Keratinocyte (primary cell): ENCODE measurements at regions not wholly inside any gene's neighbourhood (a gene's known extent, or its start where the extent isn't known, plus 50 kb on each side); places are given as distances from the start of the nearest gene placed in this dataset.

Experiments
- DNase-seq: peaks from one replicate; pipeline ENCODE4 v3.0.0-alpha.2; 2011; ENCODE audit warnings: low read depth, missing footprints, low spot score
- FAIRE-seq: peaks from 2 replicates; lab custom pipeline; 2011; peaks lifted over from hg19 to GRCh38; lab: Jason Lieb, UNC
- H2AFZ ChIP-seq: 2 replicates; pipeline ENCODE4 v1.6.0; 2012; ENCODE audit warnings: low read length, control low read depth, inconsistent platforms; ENCODE audit not compliant: control insufficient read depth
- H3K27ac ChIP-seq: 2 replicates; pipeline ENCODE4 v1.5.1; 2011; ENCODE audit warnings: low read length; ENCODE audit not compliant: control insufficient read depth, insufficient read depth
- H3K27me3 ChIP-seq: 3 replicates; pipeline ENCODE4 v1.6.0; 2011; ENCODE audit warnings: low read length; ENCODE audit not compliant: control insufficient read depth, insufficient read depth; ENCODE audit errors: extremely low read depth
- H3K36me3 ChIP-seq, 2 experiments: 2 replicates in 1 of 2; 3 replicates in 1 of 2; pipeline ENCODE4 v1.5.1; 2011; ENCODE audit warnings: low read length in 2 of 2, mild to moderate bottlenecking in 1 of 2; ENCODE audit not compliant: control insufficient read depth in 2 of 2, insufficient read depth in 2 of 2; ENCODE audit errors: extremely low read depth in 1 of 2
- H3K4me1 ChIP-seq: 3 replicates; pipeline ENCODE4 v1.5.1; 2011; ENCODE audit warnings: low read length; ENCODE audit not compliant: control insufficient read depth, insufficient read depth; ENCODE audit errors: extremely low read depth
- H3K4me2 ChIP-seq: 3 replicates; pipeline ENCODE4 v1.6.0; 2011; ENCODE audit warnings: low read depth, low read length; ENCODE audit not compliant: control insufficient read depth, insufficient read depth; ENCODE audit errors: extremely low read depth
- H3K4me3 ChIP-seq, 3 experiments: fragments of 200-600 bp in 1 of 3; sonication (generic) in 1 of 3; 2 replicates in 2 of 3; 3 replicates in 1 of 3; pipeline ENCODE4 v1.5.1; 2011 to 2016; ENCODE audit warnings: low read length in 3 of 3, mild to moderate bottlenecking in 3 of 3, control low read depth in 2 of 3, inconsistent platforms in 1 of 3, low read depth in 1 of 3, mixed read lengths in 1 of 3, mixed run types in 1 of 3, moderate library complexity in 1 of 3; ENCODE audit not compliant: control insufficient read depth in 2 of 3, insufficient read depth in 2 of 3; ENCODE audit errors: extremely low read depth in 1 of 3
- H3K79me2 ChIP-seq: 2 replicates; pipeline ENCODE4 v1.6.0; 2012; ENCODE audit warnings: low read length; ENCODE audit not compliant: control insufficient read depth, insufficient read depth
- H3K9ac ChIP-seq: 3 replicates; pipeline ENCODE4 v1.6.0; 2011; ENCODE audit warnings: low read length; ENCODE audit not compliant: control insufficient read depth, insufficient read depth; ENCODE audit errors: extremely low read depth
- H3K9me1 ChIP-seq: 3 replicates; pipeline ENCODE4 v1.6.0; 2011; ENCODE audit warnings: low read length; ENCODE audit not compliant: control insufficient read depth, insufficient read depth; ENCODE audit errors: extremely low read depth
- H3K9me3 ChIP-seq: 2 replicates; pipeline ENCODE4 v1.5.1; 2012; ENCODE audit warnings: low read depth, low read length; ENCODE audit not compliant: control insufficient read depth
- H4K20me1 ChIP-seq: 3 replicates; pipeline ENCODE4 v1.6.0; 2011; ENCODE audit warnings: low read length; ENCODE audit not compliant: control insufficient read depth, insufficient read depth; ENCODE audit errors: extremely low read depth
- EZH2 ChIP-seq: IDR thresholded peaks from one replicate; pipeline ENCODE4 v1.6.1; 2012; ENCODE audit warnings: inconsistent platforms, mild to moderate bottlenecking, low read length, moderate library complexity
- dilution Hi-C: fragments of 300-500 bp; cut with MboI; formaldehyde crosslinking; loops from one replicate; pipeline ENCODE4 v1.7.0; 2020; ENCODE audit warnings: low sequenced_read_pairs; ENCODE audit not compliant: extremely low pct_ligation_motif_present
- TF ChIP-seq, protein P1 (sequence below), 3 experiments: IDR thresholded peaks in 1 of 3; conservative IDR thresholded peaks in 1 of 3; optimal IDR thresholded peaks in 1 of 3; 2 replicates in 2 of 3; 3 replicates in 1 of 3; pipeline versions ENCODE3 to v1.5.1; 2011; ENCODE audit warnings: low read length in 3 of 3, mild to moderate bottlenecking in 3 of 3, moderate library complexity in 2 of 3, control low read depth in 1 of 3, inconsistent platforms in 1 of 3; ENCODE audit not compliant: insufficient read depth in 2 of 3; ENCODE audit errors: extremely low read depth in 1 of 3

DNA sequence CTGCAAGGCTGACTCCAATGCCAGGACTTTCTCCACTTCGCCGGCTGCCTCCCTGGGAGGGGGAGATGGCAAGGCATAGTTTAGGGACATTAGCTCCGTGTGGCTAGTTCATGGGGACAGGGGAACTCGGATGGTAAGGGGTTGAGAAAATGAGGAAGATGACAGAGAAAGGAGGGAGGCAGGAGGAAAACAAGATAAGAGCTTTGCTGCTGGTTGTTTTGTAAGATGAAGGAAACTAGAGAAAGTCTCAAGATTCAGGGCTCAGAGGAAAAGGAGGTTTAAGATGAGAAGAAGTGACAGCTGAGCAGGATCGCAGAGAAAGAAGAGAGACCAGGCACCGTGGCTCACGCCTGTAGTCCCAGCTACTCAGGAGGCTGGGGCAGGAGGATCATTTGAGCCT is 180.9 kb upstream of the RREB1 start:
- H3K27ac ChIP-seq: no peak overlapping the region
- no peaks in the 10 kb centered on the region for H3K9me3 ChIP-seq
- H3K9ac ChIP-seq: no peak overlapping the region
- TF ChIP-seq, protein P1, sequence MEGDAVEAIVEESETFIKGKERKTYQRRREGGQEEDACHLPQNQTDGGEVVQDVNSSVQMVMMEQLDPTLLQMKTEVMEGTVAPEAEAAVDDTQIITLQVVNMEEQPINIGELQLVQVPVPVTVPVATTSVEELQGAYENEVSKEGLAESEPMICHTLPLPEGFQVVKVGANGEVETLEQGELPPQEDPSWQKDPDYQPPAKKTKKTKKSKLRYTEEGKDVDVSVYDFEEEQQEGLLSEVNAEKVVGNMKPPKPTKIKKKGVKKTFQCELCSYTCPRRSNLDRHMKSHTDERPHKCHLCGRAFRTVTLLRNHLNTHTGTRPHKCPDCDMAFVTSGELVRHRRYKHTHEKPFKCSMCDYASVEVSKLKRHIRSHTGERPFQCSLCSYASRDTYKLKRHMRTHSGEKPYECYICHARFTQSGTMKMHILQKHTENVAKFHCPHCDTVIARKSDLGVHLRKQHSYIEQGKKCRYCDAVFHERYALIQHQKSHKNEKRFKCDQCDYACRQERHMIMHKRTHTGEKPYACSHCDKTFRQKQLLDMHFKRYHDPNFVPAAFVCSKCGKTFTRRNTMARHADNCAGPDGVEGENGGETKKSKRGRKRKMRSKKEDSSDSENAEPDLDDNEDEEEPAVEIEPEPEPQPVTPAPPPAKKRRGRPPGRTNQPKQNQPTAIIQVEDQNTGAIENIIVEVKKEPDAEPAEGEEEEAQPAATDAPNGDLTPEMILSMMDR (optimal IDR thresholded peaks at IDR 0.05 in 1 of 3, IDR thresholded peaks at IDR 0.05 in 1 of 3, conservative IDR thresholded peaks at IDR 0.05 in 1 of 3; ENCODE audit: extremely low read depth in 1 of 3, insufficient read depth in 2 of 3, low read length in 3 of 3): no peak
- TF ChIP-seq EZH2: no peak
- dilution Hi-C loops: no loop called here
- H4K20me1 ChIP-seq: no peaks in the 10 kb centered on the region
- no peaks in the 10 kb centered on the region for H3K36me3 ChIP-seq
- H3K27me3 ChIP-seq: no peaks in the 10 kb centered on the region
- no peaks in the 10 kb centered on the region for H3K79me2 ChIP-seq
- H3K4me1 ChIP-seq: no peaks in the 10 kb centered on the region
- DNase-seq: no peak
- no peak overlapping the region for H2AFZ ChIP-seq
- H3K9me1 ChIP-seq: no peaks in the 10 kb centered on the region
- FAIRE-seq: no peak
- H3K4me2 ChIP-seq: no peak overlapping the region
- no peak overlapping the region for H3K4me3 ChIP-seq

DNA sequence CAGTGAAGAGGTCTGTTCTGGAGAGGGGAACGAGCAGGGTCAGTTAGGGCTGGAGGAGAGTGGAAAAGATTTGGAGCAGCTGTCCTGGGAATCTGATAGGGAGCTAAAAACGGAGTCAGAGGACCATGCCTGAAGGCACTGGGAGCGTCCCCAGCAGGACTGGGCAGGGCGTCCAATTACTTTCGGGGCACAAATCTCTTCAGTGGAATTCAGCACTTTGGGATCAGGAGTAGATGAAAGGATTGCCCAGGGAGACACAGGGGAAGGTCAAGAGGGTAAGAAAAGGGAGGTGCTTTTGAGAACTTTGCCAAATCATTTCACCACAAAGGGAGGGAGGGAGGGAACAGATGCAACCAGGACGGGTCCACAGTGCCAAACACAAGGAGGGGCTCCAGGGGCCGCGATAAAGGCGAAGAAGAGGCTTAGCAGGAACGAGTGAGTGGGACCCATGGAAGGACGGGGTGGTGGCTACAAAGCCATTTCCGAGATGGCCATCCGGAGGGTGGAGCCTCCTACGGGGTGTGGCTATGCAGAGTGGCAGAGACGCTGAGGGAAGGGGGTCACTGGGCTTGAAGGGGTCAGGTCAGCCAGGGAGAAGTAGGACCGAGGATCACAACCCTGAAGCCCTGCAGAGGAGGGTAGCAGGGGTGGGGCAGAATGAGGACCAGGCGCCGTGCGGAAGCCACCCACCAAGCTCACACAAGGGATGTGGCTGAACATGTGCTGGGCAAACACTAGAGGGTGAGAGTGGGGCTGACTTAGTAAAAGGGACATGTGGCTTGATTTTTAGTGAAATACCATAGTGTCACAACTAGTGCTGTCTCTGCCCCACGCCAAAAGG is 180.0 kb upstream of the RREB1 start:
- Histone ChIP-seq H2AFZ (peak overlapping the region; percentile 36), H3K27ac (no peak overlapping the region), H3K9me1 (no peaks in the 10 kb centered on the region), H4K20me1 (no peaks in the 10 kb centered on the region), H3K9ac (no peak overlapping the region), H3K4me3 (no peak overlapping the region), H3K79me2 (no peaks in the 10 kb centered on the region), H3K4me1 (no peaks in the 10 kb centered on the region), H3K9me3 (no peaks in the 10 kb centered on the region), H3K27me3 (no peaks in the 10 kb centered on the region), H3K4me2 (peak overlapping the region; percentile 40), H3K36me3 (no peaks in the 10 kb centered on the region)
- dilution Hi-C loops: no loop called here
- DNase-seq: no peak
- TF ChIP-seq, protein P1 (optimal IDR thresholded peaks at IDR 0.05 in 1 of 3, IDR thresholded peaks at IDR 0.05 in 1 of 3, conservative IDR thresholded peaks at IDR 0.05 in 1 of 3; ENCODE audit: extremely low read depth in 1 of 3, insufficient read depth in 2 of 3, low read length in 3 of 3): no peak
- no peak for TF ChIP-seq EZH2
- no peak for FAIRE-seq
